IPS-NIHi11 (cell line): ENCODE measurements at regions not wholly inside any gene's neighbourhood (a gene's known extent, or its start where the extent isn't known, plus 50 kb on each side); places are given as distances from the start of the nearest gene placed in this dataset.

Experiments
- DNase-seq: peaks from one replicate; pipeline ENCODE4 v3.0.0; 2012; ENCODE audit warnings: mixed read lengths, low spot score

DNA sequence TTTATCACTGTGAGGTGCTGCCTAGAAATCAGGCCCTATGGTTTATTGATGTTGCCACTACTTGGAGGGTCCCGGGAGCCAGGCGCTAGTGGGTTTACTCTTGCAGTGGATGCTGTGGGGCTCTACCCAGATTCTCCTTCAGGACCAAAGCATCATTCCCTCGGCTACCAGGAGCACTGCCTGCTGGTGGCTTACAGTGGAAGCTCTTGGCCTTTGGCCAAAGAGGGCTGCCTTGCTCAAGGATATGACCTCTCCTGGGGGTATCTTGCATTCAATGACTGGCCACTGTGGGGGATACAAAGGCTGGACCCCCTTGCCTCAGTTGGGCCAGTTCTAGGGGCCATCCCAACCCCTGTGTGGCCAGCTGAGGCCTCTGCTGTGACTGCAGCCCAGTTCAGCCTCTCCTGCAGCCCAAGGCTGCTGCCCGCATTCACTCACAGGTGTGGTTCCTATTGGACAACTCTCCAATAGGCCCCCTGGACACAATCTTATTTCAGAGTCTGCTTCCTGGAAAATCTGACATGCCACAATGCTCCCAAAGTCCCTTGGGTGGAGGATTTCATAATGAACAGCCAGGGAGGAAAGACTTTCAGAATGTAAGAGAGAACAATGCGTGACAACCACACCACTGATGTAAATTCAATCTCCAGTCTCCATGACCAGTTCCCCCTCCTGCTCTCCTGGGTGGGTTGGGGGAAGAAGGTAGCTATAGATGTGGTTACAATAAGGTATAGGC lies 196.3 kb downstream of the SNX10 start:
- DNase-seq: no peak

DNA sequence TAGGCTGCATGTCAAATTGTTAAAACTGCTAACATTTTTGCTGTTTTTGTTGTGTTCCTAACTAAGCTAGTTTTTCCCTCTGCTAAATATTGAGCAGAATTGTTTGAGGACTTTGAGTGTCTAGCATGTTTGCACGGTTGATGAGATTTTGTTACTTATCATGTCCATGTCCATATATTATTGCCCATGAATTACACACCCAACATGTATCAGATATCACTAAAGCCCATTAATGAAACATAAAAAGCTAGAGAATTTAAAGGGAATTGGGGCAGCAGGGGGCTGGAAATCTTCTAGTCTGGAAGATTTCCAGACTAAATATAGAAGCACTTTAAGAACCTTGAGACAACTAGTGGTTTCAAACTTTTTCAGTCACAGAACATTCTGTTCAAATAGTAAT lies 197.7 kb downstream of the SNX10 start:
- DNase-seq: no peak

DNA sequence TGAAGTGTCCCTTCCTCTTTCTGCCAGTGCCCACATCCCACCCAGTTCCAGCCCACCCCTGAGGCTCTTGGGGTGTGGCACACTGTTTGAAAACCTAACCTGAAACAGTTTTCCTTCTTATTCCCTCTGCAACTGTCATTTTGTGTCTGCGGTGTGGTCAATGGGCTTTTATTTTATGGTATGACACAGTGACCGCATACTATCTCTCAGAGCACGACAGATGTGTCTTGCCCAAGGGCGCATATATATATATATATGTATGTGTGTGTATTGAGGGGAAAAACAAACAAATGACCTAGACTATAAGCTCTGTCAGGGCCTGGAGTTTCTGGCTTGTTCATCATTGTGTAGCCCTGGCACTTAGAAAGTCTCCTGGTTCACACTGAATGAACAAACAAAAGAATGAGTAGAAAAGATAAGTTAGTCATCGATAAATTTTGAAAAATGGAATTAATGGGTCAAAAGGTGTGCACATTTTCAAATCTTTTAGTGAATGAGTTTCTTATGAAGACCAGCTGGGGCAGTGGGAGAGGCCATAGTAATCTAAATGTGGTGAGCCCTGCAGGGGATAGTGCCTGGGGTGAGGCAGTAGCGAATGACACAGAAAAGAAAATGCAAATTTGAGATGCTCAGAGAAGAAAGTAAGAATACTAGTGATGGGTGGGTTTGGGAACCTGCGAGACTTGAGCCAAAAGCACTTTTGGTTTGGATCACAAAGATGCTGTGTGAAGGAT lies 198.4 kb downstream of the SNX10 start:
- DNase-seq: no peak

DNA sequence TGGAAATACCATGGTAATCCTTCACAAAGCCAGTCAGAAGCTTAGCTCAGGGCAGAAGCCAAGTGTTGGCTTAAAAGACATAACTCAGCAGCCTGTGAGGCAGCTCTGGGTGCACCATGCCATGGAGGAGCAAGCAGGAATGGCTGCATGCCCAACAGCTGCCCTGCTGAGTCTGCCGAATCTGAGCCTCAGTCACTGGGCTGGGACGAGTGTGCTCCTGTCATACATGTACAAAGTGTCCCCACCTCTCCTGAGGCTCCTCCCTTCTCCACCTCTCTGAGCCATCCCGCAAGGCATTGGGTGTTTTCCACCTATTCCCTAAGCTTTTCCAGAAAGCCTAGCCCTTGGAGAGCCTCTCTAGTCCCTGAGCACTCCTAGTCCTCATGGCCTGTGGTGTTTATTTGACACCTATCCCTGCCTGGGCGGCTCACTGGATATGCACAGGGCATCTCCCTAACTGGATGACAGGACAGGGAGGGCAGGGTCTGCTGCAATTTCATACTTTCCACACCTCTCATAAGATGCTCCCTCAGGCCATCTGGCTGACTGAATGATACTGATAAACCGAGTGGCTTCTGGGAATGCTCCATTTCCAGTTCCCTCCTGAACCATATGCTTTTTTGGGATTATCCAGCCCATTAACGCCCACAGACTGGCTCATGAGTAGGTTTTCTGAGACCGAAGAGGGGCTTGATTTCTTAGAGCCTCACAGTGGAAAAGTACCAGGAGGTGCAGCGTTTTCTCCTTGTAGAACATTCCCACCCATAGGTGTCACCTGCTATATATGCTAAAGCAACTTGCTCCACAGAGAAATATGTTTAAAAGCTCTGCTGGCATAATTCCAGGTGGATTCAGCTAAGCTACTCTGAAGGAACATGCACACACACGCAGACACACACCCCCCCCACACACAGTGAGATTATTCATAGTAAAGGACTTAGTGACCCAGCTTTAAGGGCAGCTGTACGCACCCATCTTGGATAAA lies 199.3 kb downstream of the SNX10 start:
- no peak for DNase-seq

DNA sequence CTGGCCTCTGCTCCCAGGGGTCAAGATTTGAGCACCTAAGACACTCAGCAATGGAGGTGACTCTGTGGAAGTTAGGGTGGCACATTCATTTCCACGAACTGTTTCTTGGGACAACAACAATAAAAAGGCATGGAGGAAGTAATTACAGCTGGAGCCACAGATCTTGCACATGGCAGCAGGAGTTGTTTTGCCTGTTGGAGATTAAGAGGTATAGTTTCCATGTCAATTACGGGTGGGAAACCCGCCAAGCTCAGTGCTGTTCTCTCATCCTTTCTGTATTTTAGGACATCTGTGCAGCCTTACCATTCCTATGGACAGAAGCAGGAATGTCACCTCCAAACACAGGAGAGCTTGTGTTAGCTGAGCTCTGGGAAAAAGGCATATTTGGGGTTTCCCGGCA lies 201.2 kb downstream of the SNX10 start:
- no peak for DNase-seq

DNA sequence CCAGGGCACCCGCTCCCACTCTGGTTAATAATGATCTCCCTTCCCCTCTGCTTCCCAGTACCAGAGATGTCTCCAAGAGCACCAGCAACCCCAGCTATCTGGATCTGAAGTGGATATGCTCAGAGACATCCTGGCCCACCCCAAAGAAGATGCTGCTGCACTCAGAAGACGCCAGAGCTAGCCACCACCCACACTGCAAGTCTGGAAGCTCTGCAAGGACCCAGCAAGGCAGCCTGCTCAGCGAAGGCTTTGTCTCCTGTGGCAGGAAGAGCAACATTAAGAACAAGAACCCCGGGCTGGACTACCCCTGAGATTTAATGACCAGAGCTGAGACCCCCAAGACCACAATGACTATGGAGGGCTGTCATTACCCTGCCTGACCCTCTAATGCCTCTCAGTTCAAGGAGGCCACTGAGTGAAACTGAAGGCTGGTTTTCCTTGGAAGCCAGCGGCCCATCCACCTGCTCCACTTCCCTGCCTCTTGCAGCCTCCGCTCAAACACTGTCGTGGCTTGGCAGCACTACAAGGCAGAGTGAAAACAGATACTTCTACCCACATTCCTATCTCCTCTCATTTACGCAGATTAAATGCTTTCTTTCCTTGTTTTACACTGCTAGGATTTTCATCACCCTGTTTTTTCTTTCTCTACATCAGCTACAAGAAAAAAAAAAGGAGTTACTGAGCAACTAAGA lies 202.2 kb downstream of the SNX10 start:
- DNase-seq: no peak

DNA sequence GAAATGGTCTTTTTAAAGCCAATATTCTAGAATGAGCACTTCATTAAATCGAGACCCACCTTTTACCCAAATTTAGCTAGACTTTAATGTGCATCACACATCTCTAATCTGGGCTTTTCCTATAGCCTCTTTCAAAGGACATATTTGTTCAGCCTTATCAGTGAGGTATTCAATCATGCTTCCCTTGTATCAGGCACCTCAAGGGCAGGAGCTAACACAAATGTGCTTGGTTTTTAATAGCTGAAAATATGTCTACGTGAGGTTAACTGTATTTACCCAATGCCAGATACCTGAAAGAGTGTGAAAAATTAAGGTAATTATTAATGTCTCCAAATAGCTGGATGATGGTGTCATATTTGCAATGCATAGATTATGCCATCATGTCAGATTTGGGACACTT lies 203.9 kb downstream of the SNX10 start:
- DNase-seq: no peak

GRCh38 chr7:26497801-26498596 lies 206.3 kb downstream of the SNX10 start:
- no peak for DNase-seq

GRCh38 chr7:26499315-26499897 lies 207.7 kb downstream of the SNX10 start:
- no peak for DNase-seq

DNA sequence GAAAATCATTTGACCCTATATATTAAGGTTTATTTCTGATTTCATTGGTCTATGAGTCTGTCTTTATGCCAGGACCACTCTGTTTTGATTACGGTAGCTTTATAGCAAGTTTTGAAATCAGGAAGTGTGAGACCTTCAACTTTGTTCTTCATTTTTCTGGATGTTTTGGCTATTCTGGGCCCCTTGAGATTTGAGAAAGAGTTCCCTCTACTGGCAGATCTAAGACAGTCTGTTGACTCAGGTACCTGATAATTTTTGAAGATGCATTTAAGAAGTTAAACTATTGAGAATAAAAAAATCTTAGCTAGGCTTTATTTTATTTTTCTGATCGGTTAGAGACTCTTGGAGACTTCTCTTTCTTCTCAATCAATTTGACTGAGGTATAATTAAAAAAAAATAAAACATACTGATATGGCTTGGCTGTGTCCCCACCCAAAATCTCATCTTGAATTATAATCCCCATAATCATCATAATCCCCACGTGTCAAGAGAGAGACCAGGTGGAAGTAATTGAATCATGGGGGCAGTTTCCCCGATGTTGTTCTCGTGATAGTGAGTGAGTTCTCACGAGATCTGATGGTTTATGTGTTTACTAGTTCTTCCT lies 209.2 kb downstream of the SNX10 start:
- DNase-seq: no peak

DNA sequence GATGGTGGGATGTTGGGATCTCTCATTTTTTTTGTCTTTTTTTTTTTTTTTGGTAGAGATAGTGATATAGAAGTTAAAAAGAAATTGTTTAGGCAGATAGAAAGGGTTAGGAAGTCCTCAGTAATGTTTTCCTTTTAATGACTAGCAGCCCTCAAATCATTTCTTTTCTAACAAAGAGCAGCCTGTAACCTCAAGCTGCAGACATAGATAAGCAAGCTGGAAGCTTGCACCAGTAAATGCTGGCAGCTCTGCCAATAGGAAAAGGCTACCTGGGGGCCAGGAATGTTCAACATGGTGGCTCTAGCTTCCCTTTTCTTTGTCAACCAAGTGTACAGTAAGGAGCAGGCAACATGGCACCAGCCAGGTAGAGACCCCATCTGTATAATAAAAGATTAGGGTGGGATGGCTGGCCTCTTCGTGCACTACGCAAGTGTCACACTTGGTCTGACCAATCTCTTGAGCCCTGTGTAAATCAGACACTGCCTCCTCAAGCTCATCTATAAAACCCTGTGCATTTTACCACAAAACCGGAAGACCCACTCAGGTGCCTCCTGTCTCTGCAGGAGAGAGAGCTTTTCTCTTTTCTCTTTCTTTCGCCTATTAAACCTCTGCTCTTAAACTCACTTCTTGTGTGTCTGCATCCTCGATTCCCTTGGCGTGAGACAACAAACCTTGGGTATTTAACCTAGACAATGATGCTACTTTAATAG lies 212.9 kb downstream of the SNX10 start:
- no peak for DNase-seq

DNA sequence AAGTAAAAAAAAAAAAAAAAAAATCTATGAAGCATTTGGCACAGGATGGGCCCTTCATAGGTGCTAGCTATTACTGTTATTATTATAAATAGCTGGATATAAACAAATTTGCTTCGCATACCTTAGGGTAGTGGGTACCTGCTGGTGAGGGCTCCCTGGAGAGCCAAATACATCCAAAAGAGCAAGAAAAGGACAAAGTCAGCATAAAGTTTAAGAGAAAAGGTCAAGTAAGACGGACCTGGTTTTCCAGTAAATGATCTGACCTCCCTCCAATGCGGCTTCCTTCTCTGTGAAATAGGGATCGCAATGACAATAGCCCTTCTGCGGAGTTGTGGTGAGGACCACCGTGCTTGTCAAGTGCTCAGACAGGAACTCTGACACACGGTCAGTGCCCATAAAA lies 214.5 kb downstream of the SNX10 start:
- no peak for DNase-seq

- DNase-seq: no peak
Observed at GRCh38 chr7:26507108-26507987, 215.7 kb downstream of the SNX10 start.

GRCh38 chr7:26508481-26508880 lies 216.8 kb downstream of the SNX10 start:
- no peak for DNase-seq

- DNase-seq: peak; percentile 10
Observed at GRCh38 chr7:26508917-26509316, 217.3 kb downstream of the SNX10 start.

DNA sequence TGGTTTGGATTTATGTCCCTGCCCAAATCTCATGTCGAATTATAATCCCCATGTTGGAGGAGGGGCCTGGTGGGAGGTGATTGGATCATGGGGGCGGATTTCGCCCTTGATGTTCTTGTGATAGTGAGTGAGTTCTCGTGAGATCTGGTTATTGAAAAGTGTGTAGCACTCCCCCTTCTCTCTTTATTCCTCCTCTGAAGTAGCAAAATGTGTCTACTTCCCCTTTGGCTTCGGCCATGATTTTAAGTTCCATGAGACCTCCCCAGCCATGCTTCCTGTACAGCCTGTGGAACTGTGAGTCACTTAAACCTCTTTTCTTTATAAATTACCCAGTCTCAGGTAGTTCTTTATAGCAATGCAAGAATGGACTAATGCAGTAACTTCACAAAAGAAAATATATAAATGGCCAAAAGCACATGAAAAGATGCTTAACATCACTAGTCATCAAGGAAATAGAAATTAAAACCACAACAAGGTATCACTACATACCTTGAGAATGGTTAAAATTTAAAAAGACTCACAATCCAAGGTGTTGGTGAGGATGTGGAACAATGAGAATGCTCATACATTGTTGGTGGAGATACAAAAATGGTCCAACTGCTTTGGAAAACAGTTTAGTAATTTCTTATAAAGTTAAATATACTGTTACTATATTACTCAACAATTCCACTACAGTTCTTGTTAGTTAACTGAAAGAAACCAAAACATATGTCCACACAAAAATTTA lies 218.7 kb downstream of the SNX10 start:
- no peak for DNase-seq

DNA sequence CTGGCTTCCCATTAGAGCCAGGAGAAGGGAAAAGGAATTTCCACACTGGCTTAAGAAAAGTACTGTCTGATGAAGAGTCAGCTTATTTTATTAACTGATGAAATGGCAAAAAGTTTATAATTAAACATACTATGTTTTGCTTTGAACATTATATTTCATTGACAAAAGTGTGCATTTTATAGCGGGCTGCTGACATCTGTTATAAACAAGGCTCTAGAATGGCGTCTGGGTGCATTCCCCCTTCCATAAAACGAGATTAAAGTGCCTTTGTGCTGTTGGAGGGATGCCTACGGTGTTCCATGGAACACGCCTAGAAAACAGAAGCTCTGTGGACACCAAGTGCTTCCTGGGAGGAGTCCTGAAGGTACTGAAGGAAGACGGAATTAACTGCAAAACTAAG lies 220.2 kb downstream of the SNX10 start:
- DNase-seq: no peak

- no peak for DNase-seq
Observed at GRCh38 chr7:26512737-26513136, 221.1 kb downstream of the SNX10 start.
